Ectodermal cell (in vitro differentiated cells): ENCODE measurements at regions not wholly inside any gene's neighbourhood (a gene's known extent, or its start where the extent isn't known, plus 50 kb on each side); places are given as distances from the start of the nearest gene placed in this dataset.
"Not testable (repeated sequence)": the region's sequence is repeated elsewhere in the genome, so short reads cannot be mapped to it uniquely, and the experiment has no call there.

Experiments used
- H3K27ac ChIP-seq: 2 replicates; pipeline ENCODE4 v1.7.0; 2013; ENCODE audit warnings: mild to moderate bottlenecking, low read depth, low read length; ENCODE audit not compliant: insufficient read depth, poor library complexity, severe bottlenecking
- H3K27me3 ChIP-seq: 2 replicates; pipeline ENCODE4 v1.7.0; 2013; ENCODE audit warnings: mild to moderate bottlenecking, low read length; ENCODE audit not compliant: insufficient read depth, control insufficient read depth, poor library complexity, severe bottlenecking
- H3K36me3 ChIP-seq: one replicate; pipeline ENCODE4 v1.7.0; 2013; ENCODE audit warnings: low read length; ENCODE audit not compliant: control insufficient read depth, insufficient read depth
- H3K4me1 ChIP-seq: one replicate; pipeline ENCODE4 v1.7.0; 2013; ENCODE audit warnings: low read length; ENCODE audit not compliant: control insufficient read depth, insufficient read depth
- H3K4me3 ChIP-seq: 2 replicates; pipeline ENCODE4 v1.7.0; 2013; ENCODE audit warnings: low read depth, low read length, control low read depth; ENCODE audit not compliant: insufficient read depth
- H3K9me3 ChIP-seq: 2 replicates; pipeline ENCODE4 v1.7.0; 2013; ENCODE audit warnings: mild to moderate bottlenecking, low read length, moderate library complexity; ENCODE audit not compliant: control insufficient read depth
- WGBS, 2 experiments: methylation state at CpG; one replicate each; pipeline ENCODE4 v1.1.7; 2013; ENCODE audit warnings: missing lambda C conversion rate in 2 of 2; 5-methylcytosine and 5-hydroxymethylcytosine counted together

- Histone ChIP-seq H3K36me3 (no peaks in the 10 kb centered on the region), H3K27ac (no peak overlapping the region), H3K4me3 (no peak overlapping the region), H3K9me3 (no peaks in the 10 kb centered on the region), H3K27me3 (no peaks in the 10 kb centered on the region), H3K4me1 (peaks cover 3% of the 10 kb centered on the region)
- 63 to 82% methylated on average over 4 to 5 of the region's 5 CpGs for WGBS, 2 experiments
Observed at GRCh38 chr9:74125941-74126340, 371.2 kb upstream of the RORB start.

DNA sequence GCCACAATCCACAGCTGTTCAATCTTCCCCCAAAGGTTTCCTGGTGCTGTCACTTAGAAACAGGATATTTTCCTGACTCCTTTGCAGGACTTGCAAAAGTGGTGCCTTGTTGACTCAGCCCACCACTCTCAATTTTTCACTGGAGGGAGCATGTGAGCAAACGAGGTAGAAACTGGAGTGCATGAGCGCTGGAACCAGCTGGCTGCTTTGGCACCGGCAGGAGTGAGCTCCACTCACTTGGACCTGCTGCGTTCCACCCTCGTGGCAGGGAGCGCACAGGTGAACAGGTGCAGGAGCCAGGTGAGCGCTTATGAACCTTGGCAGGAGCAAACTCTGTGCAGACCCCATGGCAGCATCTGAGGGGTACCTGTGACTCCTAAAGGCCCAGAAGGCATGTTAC is 364.1 kb upstream of the RORB start:
- Histone ChIP-seq H3K36me3 (no peaks in the 10 kb centered on the region), H3K4me3 (no peak overlapping the region)
- WGBS, 2 experiments: 88 to 92% methylated on average over 7 of the region's 7 CpGs

GRCh38 chr9:74133921-74134320 is 363.2 kb upstream of the RORB start:
- no peaks in the 10 kb centered on the region for H3K36me3 ChIP-seq
- H3K4me1 ChIP-seq: no peaks in the 10 kb centered on the region
- WGBS, 2 experiments: 92 to 97% methylated on average over 5 of the region's 6 CpGs
- H3K27ac ChIP-seq: no peak overlapping the region
- no peaks in the 10 kb centered on the region for H3K9me3 ChIP-seq
- no peak overlapping the region for H3K4me3 ChIP-seq
- no peaks in the 10 kb centered on the region for H3K27me3 ChIP-seq

More for the DNA sequence above, 364.1 kb upstream of the RORB start:
- Histone ChIP-seq H3K27ac (no peak overlapping the region), H3K9me3 (no peaks in the 10 kb centered on the region), H3K4me1 (no peaks in the 10 kb centered on the region), H3K27me3 (no peaks in the 10 kb centered on the region)

GRCh38 chr9:74138182-74138581 is 359.0 kb upstream of the RORB start:
- H3K27me3 ChIP-seq: no peaks in the 10 kb centered on the region
- 80 to 94% methylated on average over 2 of the region's 2 CpGs for WGBS, 2 experiments

GRCh38 chr9:74140141-74140540 is 357.0 kb upstream of the RORB start:
- 94 to 100% methylated on average over 2 of the region's 2 CpGs for WGBS, 2 experiments
- no peak overlapping the region for H3K27ac ChIP-seq
- H3K9me3 ChIP-seq: no peaks in the 10 kb centered on the region
- no peak overlapping the region for H3K4me3 ChIP-seq
- H3K4me1 ChIP-seq: no peaks in the 10 kb centered on the region
- H3K36me3 ChIP-seq: no peaks in the 10 kb centered on the region
- H3K27me3 ChIP-seq: no peaks in the 10 kb centered on the region

More at GRCh38 chr9:74138182-74138581, 359.0 kb upstream of the RORB start:
- Histone ChIP-seq H3K4me1 (no peaks in the 10 kb centered on the region), H3K36me3 (no peaks in the 10 kb centered on the region), H3K4me3 (no peak overlapping the region), H3K27ac (no peak overlapping the region), H3K9me3 (no peaks in the 10 kb centered on the region)

- Histone ChIP-seq H3K4me1 (no peaks in the 10 kb centered on the region), H3K9me3 (no peaks in the 10 kb centered on the region), H3K27ac (no peak overlapping the region), H3K27me3 (no peaks in the 10 kb centered on the region), H3K4me3 (no peak overlapping the region), H3K36me3 (no peaks in the 10 kb centered on the region)
- 100% methylated on average over 1 of the region's 1 CpG for WGBS, 2 experiments
Observed at GRCh38 chr9:74147906-74148305, 349.2 kb upstream of the RORB start.

DNA sequence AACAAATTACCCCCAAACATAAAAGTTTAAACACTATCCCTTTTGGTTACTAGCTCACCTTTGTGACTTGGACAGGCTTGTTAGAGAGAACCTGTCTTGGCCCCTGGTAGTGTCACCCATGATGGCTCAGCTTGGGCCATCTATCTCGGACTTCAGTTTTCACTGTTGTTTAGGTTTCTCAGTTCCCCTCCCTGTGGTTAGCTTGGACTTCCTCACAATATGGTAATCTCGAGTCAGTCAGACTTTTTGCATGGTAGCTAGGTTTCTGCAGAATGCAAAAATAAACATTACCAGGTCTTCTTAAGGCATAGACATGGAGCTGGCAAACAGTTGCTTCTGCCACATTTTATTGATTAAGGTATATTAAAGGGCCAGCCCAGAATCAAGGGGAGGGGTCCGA is 324.3 kb upstream of the RORB start:
- Histone ChIP-seq H3K27ac (no peak overlapping the region), H3K4me1 (no peaks in the 10 kb centered on the region), H3K4me3 (no peak overlapping the region), H3K36me3 (no peaks in the 10 kb centered on the region), H3K9me3 (no peaks in the 10 kb centered on the region), H3K27me3 (no peaks in the 10 kb centered on the region)
- 86 to 96% methylated on average over 2 of the region's 3 CpGs for WGBS, 2 experiments

DNA sequence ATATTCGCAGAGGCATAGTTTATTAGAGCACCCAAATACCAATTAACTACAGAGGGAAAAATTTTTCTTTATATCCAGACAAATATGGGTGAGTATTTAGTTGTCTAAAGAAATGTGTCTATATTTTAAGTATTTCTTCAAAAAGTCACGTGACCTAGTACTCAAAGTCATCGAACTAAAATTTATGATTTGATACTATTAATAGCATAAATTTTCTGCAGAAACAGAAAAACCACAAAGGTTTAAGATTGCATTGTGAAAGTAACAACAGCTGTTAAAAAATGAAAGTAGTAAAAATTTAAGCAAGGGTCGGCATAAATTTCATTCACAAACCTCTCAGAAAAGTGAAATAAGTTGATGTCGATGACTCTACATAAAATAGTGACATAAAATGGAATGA is 323.9 kb upstream of the RORB start:
- Histone ChIP-seq H3K27ac (no peak overlapping the region), H3K4me3 (no peak overlapping the region), H3K9me3 (no peaks in the 10 kb centered on the region), H3K36me3 (no peaks in the 10 kb centered on the region), H3K4me1 (no peaks in the 10 kb centered on the region), H3K27me3 (no peaks in the 10 kb centered on the region)
- 60 to 100% methylated on average over 1 to 2 of the region's 5 CpGs for WGBS, 2 experiments

DNA sequence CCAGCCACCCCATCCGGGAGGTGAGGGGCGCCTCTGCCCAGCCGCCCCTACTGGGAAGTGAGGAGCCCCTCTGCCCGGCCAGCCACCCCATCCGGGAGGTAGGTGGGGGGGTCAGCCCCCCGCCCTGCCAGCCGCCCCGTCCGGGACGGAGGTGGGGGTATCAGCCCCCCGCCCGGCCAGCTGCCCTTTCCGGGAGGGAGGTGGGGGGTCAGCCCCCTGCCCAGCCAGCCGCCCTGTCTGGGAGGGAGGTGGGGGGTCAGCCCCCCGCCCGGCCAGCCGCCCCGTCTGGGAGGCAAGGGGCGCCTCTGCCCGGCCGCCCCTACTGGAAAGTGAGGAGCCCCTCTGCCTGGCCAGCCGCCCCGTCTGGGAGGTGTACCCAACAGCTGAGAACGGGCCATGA is 299.4 kb upstream of the RORB start:
- 91 to 97% methylated on average over 21 to 23 of the region's 24 CpGs for WGBS, 2 experiments
- H3K9me3 ChIP-seq, H3K36me3 ChIP-seq, H3K27ac ChIP-seq, H3K27me3 ChIP-seq, H3K4me3 ChIP-seq, H3K4me1 ChIP-seq: not testable (repeated sequence)

DNA sequence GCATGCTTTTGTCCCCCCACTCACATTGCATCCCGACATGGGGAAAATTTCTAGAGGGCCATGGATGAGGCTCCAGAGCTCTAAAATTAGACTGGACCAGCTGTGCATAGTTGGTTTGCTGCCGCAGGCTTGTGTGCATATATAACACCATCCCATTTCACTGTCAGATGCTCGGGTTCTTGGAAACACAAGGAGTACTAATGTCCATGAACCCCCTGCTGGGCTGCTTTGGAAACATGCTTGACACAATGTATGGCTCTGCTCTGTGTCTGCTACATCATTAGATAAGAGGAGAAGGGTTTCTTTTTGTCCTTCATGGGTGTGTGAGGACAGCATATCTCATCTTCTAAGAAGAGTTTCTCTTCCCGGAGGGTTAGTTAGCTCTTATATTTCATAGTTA is 292.1 kb upstream of the RORB start:
- Histone ChIP-seq H3K27me3 (no peaks in the 10 kb centered on the region), H3K4me3 (no peak overlapping the region), H3K9me3 (no peaks in the 10 kb centered on the region), H3K27ac (no peak overlapping the region), H3K36me3 (no peaks in the 10 kb centered on the region), H3K4me1 (no peaks in the 10 kb centered on the region)
- WGBS, 2 experiments: 90 to 92% methylated on average over 3 to 4 of the region's 4 CpGs

DNA sequence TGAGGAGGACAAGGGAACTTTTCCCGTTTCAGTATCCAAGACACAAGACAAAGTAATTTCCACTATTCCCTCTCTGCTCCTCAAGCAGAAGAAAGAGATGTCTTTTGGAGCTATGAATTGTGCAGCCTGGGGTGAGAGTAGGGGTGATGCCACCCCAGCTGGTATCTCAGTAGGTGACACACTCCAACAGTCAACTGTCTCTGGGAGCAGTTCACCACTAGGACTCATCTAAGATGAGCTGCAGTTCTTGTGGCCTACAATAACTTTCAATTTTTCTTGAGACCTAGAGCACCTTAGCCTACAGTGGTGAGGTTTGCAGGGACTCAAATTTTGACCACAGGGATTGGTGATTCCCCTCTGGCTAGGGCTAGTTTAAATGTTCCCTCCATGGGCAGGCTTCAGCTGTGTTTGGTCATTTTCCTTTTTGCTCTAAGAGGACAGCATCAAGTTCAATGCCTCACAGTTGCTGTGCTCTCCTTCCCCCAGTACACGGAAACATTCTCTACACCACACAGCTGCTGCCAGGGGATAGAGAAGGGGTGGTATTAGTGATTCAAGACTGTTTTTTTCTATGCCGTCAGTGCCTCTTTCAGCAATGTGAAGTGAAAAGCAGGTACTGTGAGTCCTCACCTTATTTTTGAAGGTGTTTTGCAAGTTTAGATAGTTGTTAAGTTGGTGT is 278.6 kb upstream of the RORB start:
- Histone ChIP-seq H3K4me1 (no peaks in the 10 kb centered on the region), H3K9me3 (no peaks in the 10 kb centered on the region), H3K27me3 (no peaks in the 10 kb centered on the region), H3K4me3 (no peak overlapping the region), H3K36me3 (no peaks in the 10 kb centered on the region), H3K27ac (no peak overlapping the region)
- WGBS, 2 experiments: 95 to 98% methylated on average over 1 to 3 of the region's 3 CpGs
